ENCODE measurements at regions not wholly inside any gene's neighbourhood (a gene's known extent, or its start where the extent isn't known, plus 50 kb on each side); places are given as distances from the start of the nearest gene placed in this dataset.

DNA sequence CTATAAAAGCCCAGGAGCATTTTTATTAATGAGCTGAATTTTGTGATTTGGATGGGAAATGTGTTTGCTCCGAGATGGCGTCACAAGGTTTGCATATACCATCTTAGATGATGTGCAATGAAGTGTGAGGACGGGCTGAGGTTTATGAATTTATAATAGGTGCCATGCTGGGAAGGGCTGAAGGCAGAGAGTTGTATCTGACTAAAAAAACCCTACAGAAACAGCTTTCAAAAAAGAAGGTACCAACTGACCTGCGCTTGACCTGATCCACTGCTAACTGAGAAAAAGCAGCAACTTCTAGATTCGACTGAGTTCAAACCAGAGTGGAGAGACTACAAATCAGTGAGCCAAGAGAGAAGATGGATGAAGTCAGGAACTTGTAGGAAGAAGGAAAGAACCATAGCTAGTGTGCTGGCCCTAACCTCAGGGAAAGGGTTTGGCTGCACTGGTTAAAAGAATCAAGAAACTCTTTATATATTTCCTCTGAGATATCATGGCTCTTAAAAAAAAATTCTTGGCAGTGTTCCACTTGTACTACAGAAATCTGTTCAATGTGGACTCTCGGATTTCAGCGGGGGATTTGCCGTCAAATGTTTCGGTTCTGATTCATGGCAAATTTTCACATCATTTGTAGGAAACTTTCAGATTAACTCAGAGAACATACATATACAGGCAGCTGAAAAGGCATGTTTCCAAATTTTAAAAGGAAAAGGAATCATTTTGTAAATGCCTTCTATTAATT, 56.5 kb upstream of the HDGFL1 start:
- no peaks in the 10 kb centered on the region for H3K27me3 ChIP-seq
- no peak overlapping the region for H3K27ac ChIP-seq
- no peak overlapping the region for H3K4me3 ChIP-seq (replicated peaks in 1 of 3)
- DNase-seq, result no peak
- no peaks in the 10 kb centered on the region for H3K36me3 ChIP-seq
- TF ChIP-seq POLR2A (IDR thresholded peaks at IDR 0.05), result no peak
- TF ChIP-seq, protein P1, sequence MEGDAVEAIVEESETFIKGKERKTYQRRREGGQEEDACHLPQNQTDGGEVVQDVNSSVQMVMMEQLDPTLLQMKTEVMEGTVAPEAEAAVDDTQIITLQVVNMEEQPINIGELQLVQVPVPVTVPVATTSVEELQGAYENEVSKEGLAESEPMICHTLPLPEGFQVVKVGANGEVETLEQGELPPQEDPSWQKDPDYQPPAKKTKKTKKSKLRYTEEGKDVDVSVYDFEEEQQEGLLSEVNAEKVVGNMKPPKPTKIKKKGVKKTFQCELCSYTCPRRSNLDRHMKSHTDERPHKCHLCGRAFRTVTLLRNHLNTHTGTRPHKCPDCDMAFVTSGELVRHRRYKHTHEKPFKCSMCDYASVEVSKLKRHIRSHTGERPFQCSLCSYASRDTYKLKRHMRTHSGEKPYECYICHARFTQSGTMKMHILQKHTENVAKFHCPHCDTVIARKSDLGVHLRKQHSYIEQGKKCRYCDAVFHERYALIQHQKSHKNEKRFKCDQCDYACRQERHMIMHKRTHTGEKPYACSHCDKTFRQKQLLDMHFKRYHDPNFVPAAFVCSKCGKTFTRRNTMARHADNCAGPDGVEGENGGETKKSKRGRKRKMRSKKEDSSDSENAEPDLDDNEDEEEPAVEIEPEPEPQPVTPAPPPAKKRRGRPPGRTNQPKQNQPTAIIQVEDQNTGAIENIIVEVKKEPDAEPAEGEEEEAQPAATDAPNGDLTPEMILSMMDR (IDR thresholded peaks at IDR 0.05), result no peak
- 86 to 87% methylated on average over 9 of the region's 9 CpGs for WGBS, 2 donors
- H3K4me1 ChIP-seq, result no peaks in the 10 kb centered on the region
- intact Hi-C loops (cut with DNase I), result no loop called here
- no peaks in the 10 kb centered on the region for H3K9me3 ChIP-seq

DNA sequence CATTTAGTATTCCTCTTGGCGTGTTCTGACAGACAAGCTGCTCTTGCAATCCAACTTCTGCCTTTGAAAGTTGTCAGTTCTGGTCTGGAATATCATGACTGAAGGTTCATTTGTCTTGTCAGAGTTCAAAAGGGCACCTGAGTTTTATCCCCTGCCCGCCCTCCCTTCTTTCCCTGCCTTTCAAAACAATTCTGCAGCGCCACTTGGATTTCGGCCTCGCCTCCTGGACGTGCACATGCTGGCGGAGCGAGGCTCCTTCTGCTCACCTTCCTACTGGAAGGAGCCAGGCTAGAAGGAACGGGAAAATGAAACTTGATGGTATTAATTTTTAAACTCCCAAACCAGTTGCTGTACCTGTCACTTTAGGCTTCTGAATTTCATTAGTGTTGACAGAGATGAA, 55.7 kb upstream of the HDGFL1 start:
- no peaks in the 10 kb centered on the region for H3K27me3 ChIP-seq
- no peak overlapping the region for H3K27ac ChIP-seq
- no peaks in the 10 kb centered on the region for H3K36me3 ChIP-seq
- WGBS, 2 donors, result 80 to 90% methylated on average over 9 of the region's 9 CpGs
- no peaks in the 10 kb centered on the region for H3K4me1 ChIP-seq
- H3K9me3 ChIP-seq, result no peaks in the 10 kb centered on the region
- H3K4me3 ChIP-seq (replicated peaks in 1 of 3), result no peak overlapping the region
- intact Hi-C loops (cut with DNase I), result no loop called here
- no peak for TF ChIP-seq POLR2A (IDR thresholded peaks at IDR 0.05)
- TF ChIP-seq, protein P1 (IDR thresholded peaks at IDR 0.05), result no peak
- no peak for DNase-seq

DNA sequence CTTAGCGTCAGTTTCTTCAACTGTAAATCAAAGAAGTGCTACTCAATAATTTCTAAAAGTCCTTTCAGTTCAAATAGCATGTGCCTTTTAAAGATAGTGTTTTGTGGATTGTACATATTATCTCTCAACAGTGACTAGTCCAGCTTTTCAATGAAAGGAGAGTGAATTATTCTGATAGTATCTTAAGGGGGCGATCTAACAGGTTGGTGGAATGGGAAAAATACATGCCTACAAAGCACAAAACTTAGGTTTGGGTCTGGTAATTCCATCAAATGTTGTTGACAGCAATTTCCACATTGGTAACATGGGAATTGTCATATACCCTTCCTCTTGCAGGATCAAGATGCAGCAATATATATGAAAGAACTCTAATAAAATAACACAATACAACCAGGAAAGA, 50.1 kb upstream of the HDGFL1 start:
- no peak overlapping the region for H3K27ac ChIP-seq

More for the DNA sequence above, 50.1 kb upstream of the HDGFL1 start:
- Histone ChIP-seq H3K9me3 (no peaks in the 10 kb centered on the region), H3K4me1 (no peaks in the 10 kb centered on the region), H3K27me3 (no peaks in the 10 kb centered on the region), H3K4me3 (replicated peaks in 1 of 3) (no peak overlapping the region), H3K36me3 (no peaks in the 10 kb centered on the region)
- intact Hi-C loops (cut with DNase I), result no loop called here
- DNase-seq, result no peak
- no peak for TF ChIP-seq POLR2A (IDR thresholded peaks at IDR 0.05)
- TF ChIP-seq, protein P1 (IDR thresholded peaks at IDR 0.05), result no peak
- 96 to 98% methylated on average over 2 of the region's 2 CpGs for WGBS, 2 donors
